ENCODE measurements at regions not wholly inside any gene's neighbourhood (a gene's known extent, or its start where the extent isn't known, plus 50 kb on each side); places are given as distances from the start of the nearest gene placed in this dataset.
"Not testable (repeated sequence)": the region's sequence is repeated elsewhere in the genome, so short reads cannot be mapped to it uniquely, and the experiment has no call there.

DNA sequence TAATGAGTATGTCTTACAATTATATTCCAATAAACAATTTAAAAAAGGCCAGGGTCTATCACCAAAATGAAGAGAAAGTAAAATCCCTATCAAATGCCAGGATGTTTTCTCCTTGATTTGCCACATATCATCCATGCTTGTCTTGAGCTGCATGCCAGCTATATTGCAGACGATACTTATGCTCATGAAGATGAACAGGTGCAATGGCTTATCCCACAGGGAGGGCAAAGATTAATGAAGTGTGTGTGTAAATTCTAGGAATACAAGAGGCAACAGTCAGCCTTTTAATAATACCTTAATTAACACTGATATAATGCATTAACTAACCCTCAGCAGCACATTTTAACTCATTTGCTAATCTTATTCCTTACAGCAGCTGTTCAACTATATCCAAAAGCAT is 850.5 kb downstream of the KCNA4 start:
- DNase-seq (ENCODE audit: low read depth in 3 of 3) = no peak

DNA sequence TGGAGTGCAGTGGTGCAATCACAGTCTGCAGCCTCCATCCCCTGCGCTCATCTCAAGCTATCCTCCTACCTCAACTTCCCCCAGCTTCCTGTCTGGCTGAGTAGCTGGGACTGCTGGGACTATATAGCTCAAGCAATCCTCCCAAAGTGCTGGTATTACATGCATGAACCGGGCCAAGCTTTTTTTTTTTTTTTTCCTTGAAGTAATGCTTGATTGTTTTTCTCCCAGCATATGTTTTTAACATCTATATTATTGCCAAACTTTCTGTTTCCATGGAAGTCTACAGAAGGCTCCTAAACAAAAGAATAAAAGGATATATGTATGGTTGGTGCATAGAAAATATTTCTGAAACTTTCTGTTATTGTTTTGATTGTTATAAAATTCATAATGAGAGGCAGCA is 853.6 kb downstream of the KCNA4 start:
- DNase-seq (ENCODE audit: low read depth in 3 of 3) = no peak

DNA sequence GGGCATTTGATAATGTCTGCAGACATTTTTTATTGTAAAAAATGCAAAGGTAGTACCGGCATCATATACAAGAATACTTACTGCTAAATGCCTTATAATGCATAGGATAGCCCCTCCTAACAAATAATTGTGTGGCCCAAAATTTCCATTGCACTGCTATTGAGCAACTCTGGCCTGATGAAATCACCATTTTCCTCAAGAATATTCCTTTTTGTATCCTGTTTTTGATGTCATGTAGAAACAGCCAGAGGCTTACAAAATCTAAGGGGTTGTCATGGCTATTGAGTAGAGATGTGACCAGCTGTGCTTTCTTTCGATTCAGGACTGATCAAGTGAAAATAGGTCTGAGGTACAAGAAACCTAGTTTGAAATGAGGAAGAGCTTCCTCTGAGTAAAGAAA is 854.3 kb downstream of the KCNA4 start:
- no peak for DNase-seq (ENCODE audit: low read depth in 3 of 3)

DNA sequence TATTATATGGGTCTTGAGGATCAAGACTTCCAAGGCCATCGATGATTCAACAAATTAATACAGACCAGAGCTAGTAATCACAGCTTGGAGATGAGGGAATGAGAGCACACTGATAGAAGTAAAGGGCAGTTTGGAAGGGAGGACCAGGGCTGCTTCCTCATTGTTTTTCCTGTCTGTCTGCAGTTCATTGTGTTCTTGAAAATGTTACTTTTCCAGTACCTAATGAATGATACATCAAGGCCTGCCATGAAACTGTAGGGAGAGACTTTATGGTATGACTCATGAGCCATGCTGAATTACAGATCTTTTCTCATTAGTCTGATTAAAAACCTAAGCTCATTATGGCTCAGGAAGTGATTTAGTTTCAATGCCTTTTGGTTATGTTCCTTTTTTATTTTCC is 855.6 kb downstream of the KCNA4 start:
- DNase-seq (ENCODE audit: low read depth in 3 of 3) = no peak

DNA sequence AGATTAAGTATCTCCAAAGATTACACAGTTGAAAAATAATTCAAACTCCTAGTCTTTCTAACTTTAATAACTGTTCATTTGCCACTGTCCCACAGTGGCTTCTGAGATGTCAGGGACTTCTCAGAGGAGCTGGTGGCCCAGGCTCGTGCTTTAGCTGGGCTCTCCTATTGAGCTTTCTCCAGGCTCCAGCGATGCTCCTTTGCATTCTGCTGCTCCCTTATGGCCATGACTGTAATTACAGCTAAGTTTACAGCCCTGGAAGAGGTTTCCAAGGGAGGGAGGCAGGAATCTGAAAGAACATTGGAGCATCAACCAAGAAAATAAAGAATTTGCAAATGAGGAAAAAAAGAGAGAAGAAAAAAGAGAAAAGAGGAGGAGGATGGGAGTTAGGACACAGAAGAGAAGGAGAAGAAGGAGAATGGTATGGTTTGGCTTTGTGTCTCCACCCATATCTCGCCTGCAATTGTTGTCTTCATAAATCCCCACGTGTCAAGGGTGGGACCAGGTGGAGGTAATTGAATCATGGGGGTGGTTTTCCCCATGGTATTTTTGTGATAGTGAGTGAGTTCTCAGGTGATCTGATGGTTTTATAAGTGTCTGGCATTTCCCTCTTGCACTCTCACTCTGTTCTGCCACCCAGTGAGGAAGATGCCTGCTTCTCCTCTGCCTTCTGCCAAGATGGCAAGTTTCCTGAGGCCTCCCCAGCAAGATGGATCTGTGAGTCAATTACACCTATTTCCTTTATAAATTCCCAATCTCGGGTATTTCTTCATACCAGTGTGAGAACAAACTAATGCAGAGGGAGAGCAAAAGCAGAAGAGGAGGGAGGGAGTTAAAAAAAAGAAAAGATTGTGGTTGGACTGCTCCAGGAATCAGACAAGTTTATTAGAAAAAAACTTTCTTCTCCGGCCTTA is 857.0 kb downstream of the KCNA4 start:
- no peak for DNase-seq (ENCODE audit: low read depth in 3 of 3)

DNA sequence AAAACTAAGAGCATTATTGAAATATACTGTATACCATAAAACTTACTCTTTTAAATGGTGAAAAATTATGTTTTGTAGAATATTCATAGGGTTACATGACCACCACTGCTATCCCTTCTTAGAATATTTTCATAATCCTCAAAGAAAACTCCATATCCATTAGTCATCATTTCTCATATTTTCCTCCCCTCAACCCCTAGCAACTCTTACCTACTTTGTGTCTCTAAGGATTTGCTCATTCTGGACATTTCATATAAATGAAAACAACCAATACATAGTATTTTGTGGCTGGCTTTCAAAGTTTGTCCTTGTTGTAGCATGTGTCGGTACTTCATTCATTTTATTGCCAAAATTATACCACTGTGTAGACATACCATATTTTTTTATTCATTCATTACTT is 863.8 kb downstream of the KCNA4 start:
- no peak for DNase-seq (ENCODE audit: low read depth in 3 of 3)

DNA sequence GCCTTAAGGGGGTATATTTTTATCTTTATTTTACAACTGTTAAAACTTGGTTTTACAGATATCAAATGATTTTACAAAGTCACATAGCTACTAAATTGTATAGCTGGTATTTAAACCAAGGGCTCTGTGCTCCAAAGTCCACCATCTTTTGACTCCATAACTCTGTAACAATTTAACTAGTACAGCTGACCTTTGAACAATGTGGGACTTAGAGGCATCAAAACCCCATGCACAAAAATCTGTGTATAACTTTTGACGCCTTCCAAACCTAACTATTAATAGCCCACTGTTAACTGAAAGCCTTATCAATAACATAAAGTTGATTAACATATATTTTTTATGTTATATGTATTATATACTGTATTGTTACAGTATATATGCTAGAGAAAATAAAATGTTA is 874.3 kb downstream of the KCNA4 start:
- not testable (repeated sequence) for DNase-seq (ENCODE audit: low read depth in 3 of 3)

DNA sequence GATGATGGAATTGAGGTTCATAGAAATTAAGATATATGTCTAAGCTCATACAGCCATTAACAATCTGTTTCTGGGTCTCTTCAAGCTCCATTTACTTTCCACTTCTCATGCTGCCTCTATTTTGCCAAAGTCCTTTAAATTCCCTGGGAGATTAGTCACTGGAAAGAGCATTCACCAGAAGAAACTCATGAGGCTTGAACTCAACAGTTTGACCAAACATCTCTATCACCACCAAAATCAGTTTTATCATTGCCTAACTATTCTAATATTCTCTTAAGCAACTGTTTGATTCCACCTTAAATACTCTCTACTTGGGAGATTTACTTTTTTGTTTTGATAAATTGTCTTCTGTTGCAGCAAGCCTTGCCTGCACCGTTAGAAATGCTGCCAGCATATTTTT is 881.3 kb downstream of the KCNA4 start:
- DNase-seq (ENCODE audit: low read depth in 3 of 3) = no peak

DNA sequence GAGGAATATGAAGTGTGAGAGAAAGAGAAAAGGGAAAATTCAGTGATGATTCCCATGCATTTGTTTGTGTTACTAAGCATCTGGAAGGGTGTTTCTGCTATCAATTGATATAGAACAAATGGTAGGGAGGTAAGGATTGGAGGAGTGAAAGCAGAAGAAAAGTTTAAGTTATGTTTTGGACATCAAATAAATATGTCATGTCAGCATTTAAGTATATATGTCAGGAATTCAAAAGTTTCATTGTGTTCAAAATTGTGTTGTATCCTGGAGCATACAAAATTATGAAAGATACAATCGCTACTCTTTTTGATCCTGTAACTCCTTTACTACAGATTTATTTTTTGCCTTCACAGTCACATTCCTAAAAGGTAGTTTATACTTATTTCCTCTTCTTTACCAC is 885.8 kb downstream of the KCNA4 start:
- no peak for DNase-seq (ENCODE audit: low read depth in 3 of 3)

DNA sequence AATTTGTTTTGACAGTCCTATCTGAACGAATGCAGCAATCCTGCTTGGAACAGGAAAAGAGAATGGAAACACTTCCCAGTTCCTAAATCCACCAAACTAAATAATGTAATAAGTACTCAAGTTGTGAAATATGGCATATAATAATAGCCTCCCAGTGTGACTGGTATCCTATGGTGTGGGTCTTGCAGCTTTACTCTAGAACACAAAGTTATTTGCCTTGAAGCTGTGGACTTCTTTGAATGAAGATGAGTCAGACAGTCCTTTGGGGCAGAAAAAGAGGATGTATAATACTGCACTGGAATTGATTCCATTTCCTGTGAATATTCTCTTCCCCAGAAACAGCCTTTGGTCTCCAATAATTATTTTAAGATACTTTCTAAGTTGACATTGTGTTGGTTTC is 887.0 kb downstream of the KCNA4 start:
- DNase-seq (ENCODE audit: low read depth in 3 of 3) = no peak

DNA sequence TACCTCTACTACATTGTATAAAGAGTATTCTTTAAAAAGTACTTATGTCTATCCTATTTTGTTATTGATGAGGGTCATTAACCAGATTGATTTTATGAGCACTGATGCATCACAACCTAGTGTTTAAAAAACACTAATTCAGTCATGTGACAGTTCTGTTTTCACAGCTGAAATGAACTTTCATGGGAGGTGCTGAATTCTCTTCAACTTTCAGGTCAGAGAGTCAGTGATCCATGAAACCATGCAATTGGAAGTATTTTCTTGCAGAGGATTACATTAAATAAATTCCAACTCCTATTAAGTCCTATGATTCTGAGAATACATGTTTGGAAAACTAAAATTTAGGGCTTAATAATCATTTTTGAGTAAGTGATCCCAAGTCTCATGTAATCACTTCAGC is 889.4 kb downstream of the KCNA4 start:
- DNase-seq (ENCODE audit: low read depth in 3 of 3) = no peak

DNA sequence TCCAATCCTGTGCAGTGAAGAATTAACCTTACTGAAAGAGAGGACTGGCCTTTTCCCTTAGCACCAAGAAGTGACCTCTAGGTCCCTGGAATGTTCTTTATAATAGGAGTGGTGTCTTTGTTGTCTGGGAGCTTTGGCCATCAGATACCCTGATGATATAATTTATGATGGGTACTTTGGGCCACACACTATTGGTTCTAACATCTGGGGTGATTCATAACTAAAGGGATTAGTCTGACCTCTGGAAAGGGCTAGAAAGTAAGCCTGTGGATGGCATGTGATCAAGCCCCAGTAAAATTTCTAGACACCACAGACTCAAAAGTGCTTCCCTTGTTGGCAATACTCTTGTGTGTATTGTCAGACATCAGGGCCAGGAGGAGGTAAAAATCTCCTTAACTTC is 891.2 kb downstream of the KCNA4 start:
- DNase-seq (ENCODE audit: low read depth in 3 of 3) = no peak

DNA sequence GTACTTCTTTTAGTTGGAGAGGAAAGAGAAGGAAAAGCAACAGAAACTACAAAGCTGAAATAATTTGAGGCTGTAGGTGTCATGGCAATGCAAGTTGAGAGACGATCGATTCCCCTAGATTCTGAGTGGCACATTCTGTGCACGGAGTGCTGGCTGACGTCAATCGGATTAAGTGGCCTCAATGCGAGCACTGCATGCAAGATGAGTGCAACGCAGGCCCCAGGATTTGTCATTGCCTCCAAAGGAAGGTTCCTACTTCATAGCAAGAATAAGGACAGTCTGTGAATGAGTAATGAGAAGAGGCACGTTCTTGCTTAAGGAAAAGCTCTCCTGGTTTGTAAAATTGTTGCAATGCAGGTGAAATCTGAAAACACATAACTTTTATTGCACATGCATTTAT is 892.4 kb downstream of the KCNA4 start:
- no peak for DNase-seq (ENCODE audit: low read depth in 3 of 3)

DNA sequence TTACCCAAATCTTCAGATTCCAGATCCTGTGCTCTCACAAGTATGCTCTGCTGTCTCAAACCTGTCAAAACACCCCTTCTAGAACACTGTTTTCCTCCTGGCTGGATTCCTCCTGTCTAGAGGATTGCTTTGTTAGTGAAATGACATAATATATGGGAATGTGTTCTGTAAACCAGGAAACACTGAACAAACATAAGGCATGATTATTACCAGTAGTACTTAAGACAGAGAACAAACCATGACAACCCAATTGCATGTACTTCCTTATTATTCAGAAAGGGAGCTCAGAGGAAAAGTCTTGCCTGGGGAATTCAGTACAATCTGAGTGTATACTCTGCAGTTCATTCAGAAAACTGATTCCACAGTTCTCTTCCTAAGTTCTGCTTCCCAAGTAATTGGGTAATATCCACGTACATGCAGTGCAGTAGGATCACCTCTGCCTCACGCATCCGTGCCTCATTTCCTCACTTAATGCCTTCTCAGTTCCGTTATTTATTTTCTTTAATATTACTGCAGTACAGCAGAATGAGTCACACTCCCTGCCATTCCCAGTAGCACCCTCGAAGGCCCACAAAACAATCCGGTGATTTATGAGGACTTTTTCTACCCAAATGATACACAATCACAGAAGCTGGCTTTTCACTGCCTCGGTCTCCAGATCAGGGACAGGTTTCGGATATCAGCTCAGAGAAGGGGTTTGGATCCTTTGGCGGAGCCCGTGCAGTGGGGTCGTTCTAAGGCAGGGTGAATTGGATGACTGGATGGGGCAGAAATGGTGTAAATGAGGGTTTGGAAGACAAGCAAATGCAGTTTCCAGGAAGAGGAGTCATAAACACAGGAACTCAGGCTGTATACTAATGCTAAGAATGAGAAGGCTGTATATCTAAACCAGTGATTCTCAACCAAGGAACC is 896.9 kb downstream of the KCNA4 start:
- no peak for DNase-seq (ENCODE audit: low read depth in 3 of 3)

DNA sequence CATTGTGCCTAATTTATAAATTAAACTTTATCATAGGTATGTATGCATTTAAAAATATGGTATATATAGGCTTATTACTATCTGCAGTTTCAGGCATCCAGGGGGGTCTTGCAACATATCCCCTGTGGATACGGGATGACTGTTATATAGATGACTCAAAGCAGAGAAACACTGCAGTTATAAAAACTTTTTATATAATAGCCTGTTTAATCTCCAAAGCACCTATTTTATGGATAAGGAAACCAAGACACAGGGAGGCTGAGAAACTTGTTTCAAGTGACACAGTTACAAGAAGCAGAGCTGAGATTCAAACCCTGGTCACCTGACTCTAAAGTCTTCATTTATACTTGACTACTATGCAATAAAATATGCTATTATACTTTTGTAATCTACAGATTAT is 897.7 kb downstream of the KCNA4 start:
- DNase-seq (ENCODE audit: low read depth in 3 of 3) = no peak

DNA sequence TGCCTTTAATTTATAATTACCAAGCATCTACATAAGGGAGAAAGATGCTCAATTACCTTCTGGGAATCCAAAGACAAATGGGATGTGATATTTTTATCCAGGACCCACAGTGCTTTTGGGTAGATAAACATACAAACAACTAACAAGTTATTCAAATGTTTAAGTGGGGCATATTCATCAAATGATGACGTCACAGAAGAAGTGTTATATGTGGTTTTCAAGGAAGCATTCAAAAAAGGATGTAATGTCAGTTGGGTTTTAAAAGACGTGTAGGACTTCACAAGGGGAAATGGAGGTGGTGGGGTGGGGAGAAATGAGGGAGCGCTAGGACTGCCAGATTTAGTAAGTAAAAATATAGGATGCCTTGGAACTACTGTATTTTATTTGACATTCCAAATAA is 915.9 kb downstream of the KCNA4 start:
- no peak for DNase-seq (ENCODE audit: low read depth in 3 of 3)

DNA sequence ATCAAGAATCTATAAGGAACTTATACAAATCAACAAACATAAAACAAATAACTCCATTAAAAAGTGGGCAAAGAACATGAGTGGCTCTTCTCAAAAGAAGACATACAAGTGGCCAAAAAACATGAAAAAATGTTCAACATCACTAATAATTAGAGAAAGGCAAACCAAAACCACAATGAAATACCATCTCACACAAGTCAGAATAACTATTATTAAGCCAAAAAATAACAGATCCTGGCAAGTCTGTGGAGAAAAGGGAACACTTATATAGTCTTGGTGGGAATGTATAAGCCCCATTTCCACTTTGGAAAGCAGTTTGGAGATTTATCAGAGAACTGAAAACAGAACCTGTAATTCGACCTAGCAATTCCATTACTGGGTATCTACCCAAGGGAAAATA is 921.0 kb downstream of the KCNA4 start:
- no peak for DNase-seq (ENCODE audit: low read depth in 3 of 3)

DNA sequence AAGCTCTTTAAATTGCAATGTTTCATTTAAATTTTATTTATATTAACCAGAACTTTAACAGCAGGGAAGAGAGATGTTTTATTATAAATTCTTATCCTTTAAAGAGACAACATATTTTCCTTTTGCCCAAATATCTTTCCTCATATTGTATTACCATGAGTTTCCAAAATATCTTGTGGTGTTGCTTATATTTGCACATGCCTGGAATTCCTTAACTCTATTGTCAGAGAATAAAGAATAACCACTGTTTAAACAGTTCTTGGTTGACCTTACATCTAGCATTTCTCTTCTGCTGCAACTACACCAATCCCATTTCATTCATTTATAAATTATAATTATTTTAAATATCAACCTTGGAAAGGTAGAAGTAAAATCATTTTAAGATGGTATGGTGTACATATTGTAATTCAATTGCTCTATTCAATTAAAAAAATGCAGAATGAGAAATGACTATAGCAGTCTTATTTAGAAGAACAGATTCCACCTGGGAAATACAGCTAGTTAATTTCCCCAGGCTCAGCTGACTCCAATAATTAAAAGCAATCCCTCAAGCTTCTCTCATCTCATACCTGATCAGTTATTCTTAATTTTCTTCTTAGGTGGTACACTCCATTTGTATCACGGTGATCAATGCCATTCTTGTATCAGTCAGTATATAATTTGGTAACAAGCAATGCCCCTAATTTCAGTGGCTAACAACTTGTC is 923.3 kb downstream of the KCNA4 start:
- DNase-seq (ENCODE audit: low read depth in 3 of 3) = no peak

DNA sequence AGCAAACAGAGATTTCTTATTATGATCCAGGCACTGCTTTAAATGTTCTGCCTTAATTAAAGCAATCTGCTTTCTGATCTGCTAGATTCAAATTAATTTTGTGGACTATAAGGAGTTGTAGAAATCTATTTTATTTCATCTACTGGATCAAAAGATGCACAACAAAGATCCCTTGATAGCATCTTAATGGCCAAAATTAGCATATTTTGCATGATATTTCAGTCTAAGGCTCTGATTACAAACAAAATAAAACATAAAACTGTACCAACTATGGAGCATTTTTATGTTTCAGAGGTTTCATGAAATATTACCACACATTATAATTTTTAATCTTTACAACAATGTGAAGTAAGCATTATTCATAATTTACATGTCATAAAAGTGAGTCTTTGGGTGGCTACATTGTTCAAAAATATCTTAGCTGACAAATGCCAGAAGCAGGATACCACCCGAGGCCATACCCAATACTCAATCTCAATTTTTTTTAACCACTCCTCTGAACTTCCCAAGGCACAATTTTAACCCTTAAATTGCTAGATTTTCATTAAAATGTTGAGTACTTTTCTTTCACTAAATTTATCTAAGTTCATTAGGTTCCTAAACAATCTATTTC is 929.5 kb downstream of the KCNA4 start:
- DNase-seq (ENCODE audit: low read depth in 3 of 3) = no peak

DNA sequence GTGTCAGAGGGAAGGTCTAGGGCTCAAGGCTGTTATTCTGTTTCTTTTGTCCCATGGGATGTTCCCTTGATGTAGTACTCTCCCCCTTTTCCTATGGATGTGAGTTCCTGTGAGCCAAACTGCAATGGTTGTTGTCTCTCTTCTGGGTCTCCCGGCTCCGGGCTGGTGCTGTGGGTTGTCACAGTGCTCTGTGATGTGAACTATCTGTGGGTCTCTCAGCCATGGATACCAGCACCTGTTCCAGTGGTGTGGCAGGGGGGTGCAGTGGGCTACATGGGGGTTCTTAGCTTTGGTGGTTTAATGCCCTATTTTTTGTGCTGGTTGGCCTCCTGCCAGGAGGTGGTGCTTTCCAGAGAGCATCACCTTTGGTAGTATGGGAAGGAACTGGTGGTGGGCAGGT is 941.1 kb downstream of the KCNA4 start:
- DNase-seq (ENCODE audit: low read depth in 3 of 3) = no peak

DNA sequence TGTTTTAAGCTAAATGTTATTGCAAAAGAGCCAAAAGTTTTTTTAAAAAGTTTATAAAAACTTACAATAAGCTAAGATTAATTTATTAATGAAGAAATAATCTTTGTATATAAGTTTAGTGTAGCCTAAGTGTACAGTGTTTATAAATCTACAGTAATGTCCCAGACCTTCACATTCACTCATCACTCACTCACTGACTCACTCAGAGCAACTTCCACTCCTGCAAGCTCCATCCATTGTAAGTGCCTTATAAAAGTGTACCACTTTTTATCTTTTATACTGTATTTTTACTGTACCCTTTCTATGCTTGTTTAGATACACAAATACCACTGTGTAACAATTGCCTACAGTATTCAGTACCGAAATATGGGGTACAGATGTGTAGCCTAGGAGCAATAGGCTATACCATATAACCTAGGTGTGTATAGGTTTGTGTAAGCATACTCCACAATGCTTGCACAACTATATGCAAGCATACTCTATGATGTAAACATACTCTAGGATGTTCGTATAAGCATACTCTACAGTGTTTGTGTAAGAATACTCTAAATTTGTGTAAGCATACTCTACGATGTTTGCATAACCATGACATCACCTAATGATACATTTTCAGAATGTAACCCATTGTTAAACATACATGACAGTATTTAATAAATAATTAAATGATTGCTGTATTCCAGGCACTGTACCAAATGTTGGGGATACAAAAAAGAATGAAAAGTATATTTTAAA is 953.0 kb downstream of the KCNA4 start:
- no peak for DNase-seq (ENCODE audit: low read depth in 3 of 3)

All from stimulated activated CD4-positive, alpha-beta T cell treated with anti-CD3 and anti-CD28 coated beads, TNF-alpha, amount 100 ng/mL, for 48 hours (primary cell).